ENCODE measurements at regions not wholly inside any gene's neighbourhood (a gene's known extent, or its start where the extent isn't known, plus 50 kb on each side); places are given as distances from the start of the nearest gene placed in this dataset.

DNA sequence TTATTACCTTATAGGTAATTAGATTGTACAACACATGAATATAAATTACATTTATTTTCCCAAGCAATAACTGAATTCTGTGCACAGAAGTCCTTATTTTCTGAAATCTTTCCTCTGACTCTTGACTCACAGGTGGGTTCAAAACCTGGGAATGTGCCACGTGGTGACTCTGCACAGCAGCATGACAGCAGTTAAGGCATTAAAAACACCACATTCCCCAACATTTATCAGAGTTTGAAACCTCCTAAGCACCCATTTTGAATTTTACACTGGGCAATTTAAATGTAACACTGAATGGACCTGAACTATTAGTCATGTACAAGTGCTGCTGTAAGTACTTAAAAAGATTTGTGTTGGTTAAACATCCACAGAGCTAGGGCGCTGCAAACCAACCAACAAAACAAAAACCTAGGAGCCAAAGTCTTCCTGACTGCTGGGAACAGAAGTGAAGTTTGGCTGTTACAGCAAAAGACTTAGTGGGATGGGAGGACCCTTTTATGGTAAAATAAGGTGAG, 480.6 kb upstream of the CXADR start:
- H2AFZ ChIP-seq (ENCODE audit: low read length) = no peak overlapping the region
- H3K79me2 ChIP-seq (ENCODE audit: insufficient read depth, low read length) = no peaks in the 10 kb centered on the region
- H4K20me1 ChIP-seq (ENCODE audit: insufficient read depth, low read length) = no peaks in the 10 kb centered on the region
- no peaks in the 10 kb centered on the region for H3K9me3 ChIP-seq (ENCODE audit: low read depth, low read length)
- H3K27ac ChIP-seq (ENCODE audit: low read depth, low read length) = no peak overlapping the region
- H3K4me3 ChIP-seq (ENCODE audit: insufficient read depth, low read length) = no peak overlapping the region
- H3K4me1 ChIP-seq (ENCODE audit: insufficient read depth, low read length) = no peaks in the 10 kb centered on the region
- H3K4me2 ChIP-seq (ENCODE audit: insufficient read depth, low read length) = no peak overlapping the region
- TF ChIP-seq, protein P1, sequence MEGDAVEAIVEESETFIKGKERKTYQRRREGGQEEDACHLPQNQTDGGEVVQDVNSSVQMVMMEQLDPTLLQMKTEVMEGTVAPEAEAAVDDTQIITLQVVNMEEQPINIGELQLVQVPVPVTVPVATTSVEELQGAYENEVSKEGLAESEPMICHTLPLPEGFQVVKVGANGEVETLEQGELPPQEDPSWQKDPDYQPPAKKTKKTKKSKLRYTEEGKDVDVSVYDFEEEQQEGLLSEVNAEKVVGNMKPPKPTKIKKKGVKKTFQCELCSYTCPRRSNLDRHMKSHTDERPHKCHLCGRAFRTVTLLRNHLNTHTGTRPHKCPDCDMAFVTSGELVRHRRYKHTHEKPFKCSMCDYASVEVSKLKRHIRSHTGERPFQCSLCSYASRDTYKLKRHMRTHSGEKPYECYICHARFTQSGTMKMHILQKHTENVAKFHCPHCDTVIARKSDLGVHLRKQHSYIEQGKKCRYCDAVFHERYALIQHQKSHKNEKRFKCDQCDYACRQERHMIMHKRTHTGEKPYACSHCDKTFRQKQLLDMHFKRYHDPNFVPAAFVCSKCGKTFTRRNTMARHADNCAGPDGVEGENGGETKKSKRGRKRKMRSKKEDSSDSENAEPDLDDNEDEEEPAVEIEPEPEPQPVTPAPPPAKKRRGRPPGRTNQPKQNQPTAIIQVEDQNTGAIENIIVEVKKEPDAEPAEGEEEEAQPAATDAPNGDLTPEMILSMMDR (IDR thresholded peaks at IDR 0.05; ENCODE audit: extremely low read depth, low read depth, low read length) = no peak
- DNase-seq (ENCODE audit: insufficient read length, low spot score, missing footprints) = no peak
- H3K27me3 ChIP-seq (ENCODE audit: insufficient read depth, low read length) = no peaks in the 10 kb centered on the region
- H3K36me3 ChIP-seq (ENCODE audit: insufficient read depth, low read length) = no peaks in the 10 kb centered on the region

DNA sequence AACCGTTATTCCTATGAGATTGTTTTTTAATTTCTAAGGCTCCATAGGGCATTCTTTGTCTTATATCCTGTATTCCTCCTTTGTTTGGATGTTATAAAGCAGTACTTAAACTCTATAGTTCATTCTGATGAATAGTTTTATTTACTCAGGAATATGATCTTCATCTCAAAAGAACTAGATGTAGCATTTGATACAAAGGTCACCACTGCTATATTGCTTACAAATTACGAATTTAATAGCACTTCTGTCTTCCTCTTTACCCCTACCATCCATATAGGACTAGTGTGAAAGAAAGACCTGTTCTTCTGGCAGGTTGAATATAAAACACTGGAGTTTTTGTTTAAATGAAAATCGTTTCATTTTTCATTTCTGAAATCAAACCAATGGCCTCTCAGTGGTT, 468.1 kb upstream of the CXADR start:
- TF ChIP-seq, protein P1 (IDR thresholded peaks at IDR 0.05; ENCODE audit: extremely low read depth, low read depth, low read length) = no peak
- no peak overlapping the region for H2AFZ ChIP-seq (ENCODE audit: low read length)
- no peak overlapping the region for H3K27ac ChIP-seq (ENCODE audit: low read depth, low read length)
- H4K20me1 ChIP-seq (ENCODE audit: insufficient read depth, low read length) = no peaks in the 10 kb centered on the region
- DNase-seq (ENCODE audit: insufficient read length, low spot score, missing footprints) = no peak
- no peaks in the 10 kb centered on the region for H3K9me3 ChIP-seq (ENCODE audit: low read depth, low read length)
- H3K4me2 ChIP-seq (ENCODE audit: insufficient read depth, low read length) = no peak overlapping the region
- H3K4me3 ChIP-seq (ENCODE audit: insufficient read depth, low read length) = no peak overlapping the region
- no peaks in the 10 kb centered on the region for H3K4me1 ChIP-seq (ENCODE audit: insufficient read depth, low read length)
- H3K36me3 ChIP-seq (ENCODE audit: insufficient read depth, low read length) = no peaks in the 10 kb centered on the region
- no peaks in the 10 kb centered on the region for H3K27me3 ChIP-seq (ENCODE audit: insufficient read depth, low read length)
- H3K79me2 ChIP-seq (ENCODE audit: insufficient read depth, low read length) = no peaks in the 10 kb centered on the region

DNA sequence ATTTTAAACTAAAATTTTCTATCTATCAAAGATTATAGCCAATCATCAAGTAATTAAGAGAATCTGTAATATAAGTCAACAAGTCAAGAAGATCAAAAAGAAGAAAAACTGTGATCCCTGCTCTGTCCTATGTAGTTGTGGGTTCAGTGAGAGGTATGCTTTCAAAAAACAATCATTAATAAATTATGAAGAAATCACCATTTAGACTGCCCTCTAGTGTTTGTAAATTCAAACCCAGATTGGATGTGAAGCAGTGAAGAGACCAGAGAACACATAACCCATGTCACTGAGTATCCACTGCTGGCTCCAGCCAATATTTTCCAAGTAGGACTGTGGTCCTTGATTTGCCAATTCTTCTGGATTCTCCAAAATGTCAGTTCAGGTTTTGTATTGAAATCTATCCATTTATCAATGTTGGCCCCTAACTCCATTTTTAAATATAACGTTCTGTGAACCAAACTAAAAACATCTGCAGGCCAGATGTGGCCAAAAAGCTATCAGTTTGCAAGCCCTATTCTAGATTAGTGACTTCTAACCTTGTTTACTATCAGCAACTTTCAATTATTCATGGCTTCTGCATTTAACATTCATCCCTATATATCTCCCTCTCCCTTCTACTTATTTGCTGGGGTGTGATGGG, 467.5 kb upstream of the CXADR start:
- TF ChIP-seq, protein P1 (IDR thresholded peaks at IDR 0.05; ENCODE audit: extremely low read depth, low read depth, low read length) = peak; percentile 58

DNA sequence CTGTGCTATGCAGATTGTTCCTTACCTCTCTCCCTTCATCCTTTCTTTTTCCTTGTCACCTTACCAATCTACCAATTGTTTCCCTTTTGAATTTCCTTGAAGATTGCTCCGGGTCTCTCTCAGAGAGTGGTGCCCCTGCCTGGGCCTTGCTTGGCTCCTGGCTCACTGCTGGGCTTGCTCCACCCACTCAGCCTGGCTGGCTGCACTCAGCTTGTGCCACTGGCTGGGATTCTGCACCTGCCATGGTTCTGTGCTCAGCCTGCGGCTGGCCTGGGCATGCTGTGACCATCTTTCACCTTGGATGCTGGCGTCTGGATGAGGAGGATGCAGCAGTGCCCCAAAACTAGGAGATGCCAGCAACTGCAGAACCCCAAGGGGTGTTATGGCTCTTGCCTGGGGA, 463.9 kb upstream of the CXADR start:
- no peaks in the 10 kb centered on the region for H3K36me3 ChIP-seq (ENCODE audit: insufficient read depth, low read length)
- H3K27ac ChIP-seq (ENCODE audit: low read depth, low read length) = no peak overlapping the region
- no peaks in the 10 kb centered on the region for H3K27me3 ChIP-seq (ENCODE audit: insufficient read depth, low read length)
- H3K4me2 ChIP-seq (ENCODE audit: insufficient read depth, low read length) = no peak overlapping the region
- no peaks in the 10 kb centered on the region for H4K20me1 ChIP-seq (ENCODE audit: insufficient read depth, low read length)
- TF ChIP-seq, protein P1 (IDR thresholded peaks at IDR 0.05; ENCODE audit: extremely low read depth, low read depth, low read length) = no peak
- H3K9me3 ChIP-seq (ENCODE audit: low read depth, low read length) = no peaks in the 10 kb centered on the region
- no peak overlapping the region for H3K4me3 ChIP-seq (ENCODE audit: insufficient read depth, low read length)
- H2AFZ ChIP-seq (ENCODE audit: low read length) = no peak overlapping the region
- H3K79me2 ChIP-seq (ENCODE audit: insufficient read depth, low read length) = no peaks in the 10 kb centered on the region
- no peak for DNase-seq (ENCODE audit: insufficient read length, low spot score, missing footprints)
- H3K4me1 ChIP-seq (ENCODE audit: insufficient read depth, low read length) = no peaks in the 10 kb centered on the region

More for the DNA sequence above, 467.5 kb upstream of the CXADR start:
- Histone ChIP-seq H3K9me3 (ENCODE audit: low read depth, low read length) (no peaks in the 10 kb centered on the region), H3K4me2 (ENCODE audit: insufficient read depth, low read length) (no peak overlapping the region), H3K36me3 (ENCODE audit: insufficient read depth, low read length) (no peaks in the 10 kb centered on the region), H3K79me2 (ENCODE audit: insufficient read depth, low read length) (no peaks in the 10 kb centered on the region), H2AFZ (ENCODE audit: low read length) (peak overlapping the region; percentile 48), H3K4me1 (ENCODE audit: insufficient read depth, low read length) (no peaks in the 10 kb centered on the region), H3K4me3 (ENCODE audit: insufficient read depth, low read length) (no peak overlapping the region), H3K27ac (ENCODE audit: low read depth, low read length) (no peak overlapping the region), H4K20me1 (ENCODE audit: insufficient read depth, low read length) (no peaks in the 10 kb centered on the region), H3K27me3 (ENCODE audit: insufficient read depth, low read length) (no peaks in the 10 kb centered on the region)
- DNase-seq (ENCODE audit: insufficient read length, low spot score, missing footprints) = no peak
